ENCODE measurements at regions not wholly inside any gene's neighbourhood (a gene's known extent, or its start where the extent isn't known, plus 50 kb on each side); places are given as distances from the start of the nearest gene placed in this dataset.

- Histone ChIP-seq H3K27me3 (ENCODE audit: control insufficient read depth in 2 of 2, insufficient read depth in 2 of 2, low read length in 2 of 2) (no peaks in the 10 kb centered on the region), H3K9ac (ENCODE audit: insufficient read depth in 1 of 2, low read depth in 2 of 2, low read length in 2 of 2) (no peak overlapping the region), H4K20me1 (replicated peaks; ENCODE audit: control insufficient read depth, insufficient read depth, low read length) (no peaks in the 10 kb centered on the region), H3K9me1 (ENCODE audit: control insufficient read depth, insufficient read depth, low read length) (no peaks in the 10 kb centered on the region), H3K4me1 (replicated peaks in 1 of 2; ENCODE audit: control insufficient read depth in 2 of 2, insufficient read depth in 2 of 2, low read length in 2 of 2) (no peaks in the 10 kb centered on the region), H2AFZ (ENCODE audit: low read depth, low read length) (no peak overlapping the region), H3K4me3 (no peak overlapping the region), H3K4me2 (ENCODE audit: insufficient read depth, low read length) (no peak overlapping the region), H3K27ac (ENCODE audit: extremely low read depth, low read depth, low read length) (no peak overlapping the region), H3K9me3 (replicated peaks; ENCODE audit: control insufficient read depth, insufficient read depth, low read depth, low read length) (no peaks in the 10 kb centered on the region), H3K79me2 (ENCODE audit: control insufficient read depth, insufficient read depth, low read length) (no peaks in the 10 kb centered on the region), H3K36me3 (ENCODE audit: control insufficient read depth, insufficient read depth, low read length) (no peaks in the 10 kb centered on the region)
- ChIA-PET CTCF (ENCODE audit: low intra/inter-chr PET ratio) (no interaction called here), POLR2A (no interaction called here)
- intact Hi-C loops (cut with micrococcal nuclease): no loop called here
- no peak for FAIRE-seq
- no peak for ATAC-seq
- no peak for DNase-seq (ENCODE audit: extremely low read depth in 1 of 4, low spot score in 3 of 4)
- in situ Hi-C loops (cut with MboI): no loop called here
- BruUV-seq (replicated peaks): no TSS peak
- TF ChIP-seq DDX20 (tag; IDR thresholded peaks at IDR 0.05; ENCODE audit: low read depth) (no peak), KLF6 (CRISPR knock-in tag; IDR thresholded peaks at IDR 0.05; ENCODE audit: borderline replicate concordance) (no peak), ZNF79 (CRISPR knock-in tag; IDR thresholded peaks at IDR 0.05; ENCODE audit: low read depth) (no peak), ELF1 (tag; IDR thresholded peaks at IDR 0.05) (no peak), ADNP (tag; IDR thresholded peaks at IDR 0.05) (no peak), YBX1 (IDR thresholded peaks at IDR 0.05) (no peak), ZMIZ1 (IDR thresholded peaks at IDR 0.05; ENCODE audit: low read depth in 2 of 2, low read length in 2 of 2) (no peak), CHCHD3 (CRISPR knock-in tag; IDR thresholded peaks at IDR 0.05) (no peak), STAT6 (CRISPR knock-in tag; IDR thresholded peaks at IDR 0.05) (no peak), ZBTB5 (IDR thresholded peaks at IDR 0.05) (no peak), ZKSCAN1 (IDR thresholded peaks at IDR 0.05; ENCODE audit: low read depth, low read length) (no peak), POLR2B (IDR thresholded peaks at IDR 0.05; ENCODE audit: low read depth, partially characterized antibody) (no peak), ZNF584 (CRISPR knock-in tag; IDR thresholded peaks at IDR 0.05; ENCODE audit: low read depth) (no peak), HSF4 (CRISPR knock-in tag; IDR thresholded peaks at IDR 0.05; ENCODE audit: borderline replicate concordance) (no peak), ZNF445 (CRISPR knock-in tag; IDR thresholded peaks at IDR 0.05; ENCODE audit: low read depth) (no peak)
- WGBS (ENCODE audit: insufficient coverage, low coverage, missing lambda C conversion rate): 0% methylated on average over 3 of the region's 3 CpGs
Observed at GRCh38 chr4:107248571-107248970, 212.5 kb upstream of the DKK2 start.

Measured in K562 (cell line).